GM18507 (cell line): ENCODE measurements at regions not wholly inside any gene's neighbourhood (a gene's known extent, or its start where the extent isn't known, plus 50 kb on each side); places are given as distances from the start of the nearest gene placed in this dataset.

Source experiments
- DNase-seq: peaks from one replicate; pipeline ENCODE4 v3.0.0; 2011; ENCODE audit warnings: low read depth; ENCODE audit not compliant: insufficient read length; ENCODE audit errors: extremely low spot score
- FAIRE-seq: peaks from 2 replicates; lab custom pipeline; 2011; peaks lifted over from hg19 to GRCh38; lab: Jason Lieb, UNC

- DNase-seq (no peak), FAIRE-seq (no peak)
Measured at GRCh38 chr15:60057554-60057953, 53.4 kb downstream of the FOXB1 start.

- no peak for DNase-seq
Measured at GRCh38 chr15:60059186-60059585, 55.1 kb downstream of the FOXB1 start.

GRCh38 chr15:60061758-60062157 lies 57.6 kb downstream of the FOXB1 start:
- DNase-seq (no peak), FAIRE-seq (no peak)

More at GRCh38 chr15:60059186-60059585, 55.1 kb downstream of the FOXB1 start:
- no peak for FAIRE-seq

GRCh38 chr15:60062826-60063225 lies 58.7 kb downstream of the FOXB1 start:
- FAIRE-seq (no peak), DNase-seq (no peak)

GRCh38 chr15:60065951-60066350 lies 61.8 kb downstream of the FOXB1 start:
- no peak for FAIRE-seq

GRCh38 chr15:60070838-60071493 lies 66.9 kb downstream of the FOXB1 start:
- FAIRE-seq (no peak), DNase-seq (no peak)

More at GRCh38 chr15:60065951-60066350, 61.8 kb downstream of the FOXB1 start:
- DNase-seq, result no peak

GRCh38 chr15:60072826-60073465 lies 68.8 kb downstream of the FOXB1 start:
- FAIRE-seq (no peak), DNase-seq (no peak)

- DNase-seq (no peak), FAIRE-seq (no peak)
Measured at GRCh38 chr15:60073466-60073840, 69.3 kb downstream of the FOXB1 start.

GRCh38 chr15:60074181-60074885 lies 70.2 kb downstream of the FOXB1 start:
- FAIRE-seq (no peak), DNase-seq (no peak)

GRCh38 chr15:60076045-60076444 lies 71.9 kb downstream of the FOXB1 start:
- DNase-seq (no peak), FAIRE-seq (no peak)

- DNase-seq, result no peak
- no peak for FAIRE-seq
Measured at GRCh38 chr15:60076582-60077276, 72.6 kb downstream of the FOXB1 start.

- FAIRE-seq, result no peak
- DNase-seq, result no peak
Measured at GRCh38 chr15:60077581-60078359, 73.7 kb downstream of the FOXB1 start.

GRCh38 chr15:60079210-60079609 lies 75.1 kb downstream of the FOXB1 start:
- no peak for FAIRE-seq
- no peak for DNase-seq

GRCh38 chr15:60081976-60082375 lies 77.9 kb downstream of the FOXB1 start:
- DNase-seq (no peak), FAIRE-seq (no peak)

GRCh38 chr15:60083318-60083717 lies 79.2 kb downstream of the FOXB1 start:
- FAIRE-seq, result no peak
- DNase-seq, result no peak

GRCh38 chr15:60086681-60087429 lies 82.7 kb downstream of the FOXB1 start:
- no peak for DNase-seq

GRCh38 chr15:60087561-60087960 lies 83.5 kb downstream of the FOXB1 start:
- no peak for FAIRE-seq
- no peak for DNase-seq

More at GRCh38 chr15:60086681-60087429, 82.7 kb downstream of the FOXB1 start:
- FAIRE-seq, result no peak

- no peak for FAIRE-seq
- no peak for DNase-seq
Measured at GRCh38 chr15:60090747-60091146, 86.6 kb downstream of the FOXB1 start.

GRCh38 chr15:60091157-60091556 lies 87.0 kb downstream of the FOXB1 start:
- FAIRE-seq, result no peak

More at GRCh38 chr15:60091157-60091556, 87.0 kb downstream of the FOXB1 start:
- DNase-seq, result no peak
